Parathyroid adenoma (tissue), 2 donors: ENCODE measurements at regions not wholly inside any gene's neighbourhood (a gene's known extent, or its start where the extent isn't known, plus 50 kb on each side); places are given as distances from the start of the nearest gene placed in this dataset.

Experiments
- H2AFZ ChIP-seq: fragments of 300-600 bp; sonication (generic); one replicate; pipeline ENCODE4 v1.7.0; 2017; ENCODE audit warnings: antibody characterized with exemption, mild to moderate bottlenecking
- H3K27ac ChIP-seq: fragments of 300-600 bp; sonication (generic); one replicate; pipeline ENCODE4 v1.7.0; 2017
- H3K27me3 ChIP-seq: fragments of 300-600 bp; sonication (generic); one replicate; pipeline ENCODE4 v1.7.0; 2017; ENCODE audit warnings: low read length; ENCODE audit not compliant: control insufficient read depth, insufficient read depth
- H3K36me3 ChIP-seq: fragments of 300-600 bp; sonication (generic); one replicate; pipeline ENCODE4 v1.7.0; 2017; ENCODE audit warnings: low read length; ENCODE audit not compliant: control insufficient read depth, insufficient read depth
- H3K4me1 ChIP-seq: fragments of 300-600 bp; sonication (generic); one replicate; pipeline ENCODE4 v1.7.0; 2017; ENCODE audit warnings: control low read depth
- H3K4me2 ChIP-seq: fragments of 300-600 bp; sonication (generic); one replicate; pipeline ENCODE4 v1.7.0; 2017; ENCODE audit warnings: low read length
- H3K4me3 ChIP-seq: fragments of 300-600 bp; sonication (generic); one replicate; pipeline ENCODE4 v1.7.0; 2017; ENCODE audit warnings: low read depth, low read length
- H3K79me2 ChIP-seq: fragments of 300-600 bp; sonication (generic); one replicate; pipeline ENCODE4 v1.7.0; 2017; ENCODE audit warnings: control low read depth
- H3K9ac ChIP-seq: fragments of 300-600 bp; sonication (generic); one replicate; pipeline ENCODE4 v1.7.0; 2017; ENCODE audit warnings: mild to moderate bottlenecking
- H3K9me3 ChIP-seq: fragments of 300-600 bp; sonication (generic); one replicate; pipeline ENCODE4 v1.7.0; 2017; ENCODE audit warnings: low read length; ENCODE audit not compliant: control insufficient read depth
- CTCF ChIP-seq: fragments of 300-600 bp; sonication (generic); IDR thresholded peaks from one replicate; pipeline ENCODE4 v1.7.0; 2017; ENCODE audit warnings: antibody characterized with exemption, mild to moderate bottlenecking
- donor health status: primary hyperparathyroidism.

GRCh38 chr1:74830766-74831165, 97.8 kb downstream of the TYW3 start:
- H3K27ac ChIP-seq: no peak overlapping the region
- H3K79me2 ChIP-seq: no peaks in the 10 kb centered on the region
- no peaks in the 10 kb centered on the region for H3K9me3 ChIP-seq
- no peak overlapping the region for H3K9ac ChIP-seq
- no peaks in the 10 kb centered on the region for H3K27me3 ChIP-seq
- H3K4me3 ChIP-seq: no peak overlapping the region
- no peak overlapping the region for H3K4me2 ChIP-seq
- no peaks in the 10 kb centered on the region for H3K4me1 ChIP-seq
- no peak for TF ChIP-seq CTCF
- H3K36me3 ChIP-seq: no peaks in the 10 kb centered on the region
- H2AFZ ChIP-seq: no peak overlapping the region

GRCh38 chr1:74834261-74834660, 101.3 kb downstream of the TYW3 start:
- Histone ChIP-seq H3K4me1 (no peaks in the 10 kb centered on the region), H3K36me3 (no peaks in the 10 kb centered on the region), H3K79me2 (no peaks in the 10 kb centered on the region), H3K9me3 (no peaks in the 10 kb centered on the region), H3K27me3 (no peaks in the 10 kb centered on the region), H3K9ac (no peak overlapping the region), H3K27ac (no peak overlapping the region), H3K4me3 (no peak overlapping the region), H2AFZ (no peak overlapping the region), H3K4me2 (no peak overlapping the region)
- TF ChIP-seq CTCF: no peak

GRCh38 chr1:74835051-74835450, 102.1 kb downstream of the TYW3 start:
- H3K4me2 ChIP-seq: no peak overlapping the region
- no peak overlapping the region for H3K27ac ChIP-seq
- H3K36me3 ChIP-seq: no peaks in the 10 kb centered on the region
- H3K27me3 ChIP-seq: no peaks in the 10 kb centered on the region
- H3K9me3 ChIP-seq: no peaks in the 10 kb centered on the region
- no peak overlapping the region for H2AFZ ChIP-seq
- no peaks in the 10 kb centered on the region for H3K4me1 ChIP-seq
- H3K4me3 ChIP-seq: no peak overlapping the region
- no peak for TF ChIP-seq CTCF
- no peak overlapping the region for H3K9ac ChIP-seq
- no peaks in the 10 kb centered on the region for H3K79me2 ChIP-seq

GRCh38 chr1:74842726-74843125, 109.8 kb downstream of the TYW3 start:
- no peaks in the 10 kb centered on the region for H3K79me2 ChIP-seq
- H3K36me3 ChIP-seq: no peaks in the 10 kb centered on the region
- H3K9ac ChIP-seq: no peak overlapping the region
- H3K4me3 ChIP-seq: no peak overlapping the region
- H2AFZ ChIP-seq: no peak overlapping the region
- no peak overlapping the region for H3K4me2 ChIP-seq
- H3K4me1 ChIP-seq: no peaks in the 10 kb centered on the region
- no peak overlapping the region for H3K27ac ChIP-seq
- TF ChIP-seq CTCF: no peak
- H3K27me3 ChIP-seq: no peaks in the 10 kb centered on the region
- H3K9me3 ChIP-seq: no peaks in the 10 kb centered on the region

GRCh38 chr1:74847715-74848114, 114.8 kb downstream of the TYW3 start:
- H3K9me3 ChIP-seq: no peaks in the 10 kb centered on the region
- no peak overlapping the region for H3K4me3 ChIP-seq
- no peak overlapping the region for H3K27ac ChIP-seq
- H3K4me1 ChIP-seq: no peaks in the 10 kb centered on the region
- H3K9ac ChIP-seq: no peak overlapping the region
- H3K36me3 ChIP-seq: no peaks in the 10 kb centered on the region
- no peak overlapping the region for H3K4me2 ChIP-seq
- H3K79me2 ChIP-seq: no peaks in the 10 kb centered on the region
- H2AFZ ChIP-seq: no peak overlapping the region
- no peaks in the 10 kb centered on the region for H3K27me3 ChIP-seq
- no peak for TF ChIP-seq CTCF
